ENCODE measurements at regions not wholly inside any gene's neighbourhood (a gene's known extent, or its start where the extent isn't known, plus 50 kb on each side); places are given as distances from the start of the nearest gene placed in this dataset.

DNA sequence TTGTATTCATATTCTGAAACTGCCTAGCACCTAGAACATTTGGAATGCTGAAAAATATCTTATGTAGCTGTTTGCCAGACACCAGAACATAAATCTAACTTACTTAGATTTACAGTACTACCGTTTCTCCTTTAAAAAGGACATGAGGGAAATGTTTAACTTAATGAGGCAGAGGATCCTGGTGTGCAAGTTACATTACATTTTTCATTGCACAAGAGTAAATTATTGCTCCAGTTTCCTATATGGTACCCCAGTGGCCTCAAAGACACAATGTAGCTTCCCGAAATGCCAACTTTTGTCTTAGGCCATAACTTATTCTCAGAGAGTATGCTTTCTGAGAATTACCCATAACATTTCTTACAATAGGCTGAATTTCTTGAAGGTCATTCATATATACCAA, 105.5 kb upstream of the DTNA start:
- Histone ChIP-seq H3K9me3 (replicated peaks in 1 of 2; ENCODE audit: control insufficient read depth in 2 of 2, insufficient read depth in 1 of 2, low read depth in 1 of 2, low read length in 2 of 2) (no peaks in the 10 kb centered on the region), H3K18ac (ENCODE audit: low read length) (no peak overlapping the region), H3K4me1 (ENCODE audit: control insufficient read depth in 2 of 2, insufficient read depth in 1 of 2, low read depth in 1 of 2, low read length in 2 of 2) (no peaks in the 10 kb centered on the region), H3K27me3 (ENCODE audit: control insufficient read depth in 3 of 3, insufficient read depth in 3 of 3, low read depth in 1 of 3, low read length in 3 of 3) (no peaks in the 10 kb centered on the region), H3K4me3 (ENCODE audit: low read length in 2 of 2) (no peak overlapping the region), H3K9ac (ENCODE audit: low read depth, low read length, poor library complexity) (no peak overlapping the region), H3K14ac (ENCODE audit: low read length) (no peak overlapping the region), H2BK5ac (ENCODE audit: low read length) (no peak overlapping the region), H2AFZ (ENCODE audit: low read length) (no peak overlapping the region), H3K4me2 (ENCODE audit: insufficient read depth, low read length, poor library complexity, severe bottlenecking) (no peak overlapping the region), H2AK5ac (ENCODE audit: low read depth, low read length) (no peak overlapping the region), H2BK120ac (ENCODE audit: low read depth, low read length) (no peak overlapping the region), H3K4ac (ENCODE audit: low read length) (no peak overlapping the region), H2BK15ac (ENCODE audit: low read length) (no peak overlapping the region), H3K23ac (ENCODE audit: low read depth, low read length, poor library complexity) (no peak overlapping the region), H2BK12ac (ENCODE audit: low read length) (no peak overlapping the region), H3K27ac (replicated peaks; ENCODE audit: low read length) (no peak overlapping the region), H4K91ac (ENCODE audit: low read depth, low read length, poor library complexity) (no peak overlapping the region), H4K8ac (ENCODE audit: low read depth, low read length) (no peak overlapping the region), H3K79me1 (ENCODE audit: low read depth, low read length) (no peaks in the 10 kb centered on the region), H3K36me3 (replicated peaks in 1 of 2; ENCODE audit: control insufficient read depth in 2 of 2, insufficient read depth in 2 of 2, low read length in 2 of 2) (no peaks in the 10 kb centered on the region)
- no CpG with 5 or more reads among the region's 2 CpGs for WGBS, 2 donors (ENCODE audit: extremely low coverage in 2 of 2, insufficient read length in 2 of 2, insufficient replicate concordance in 1 of 2)
- DNase-seq (ENCODE audit: low spot score) = no peak

DNA sequence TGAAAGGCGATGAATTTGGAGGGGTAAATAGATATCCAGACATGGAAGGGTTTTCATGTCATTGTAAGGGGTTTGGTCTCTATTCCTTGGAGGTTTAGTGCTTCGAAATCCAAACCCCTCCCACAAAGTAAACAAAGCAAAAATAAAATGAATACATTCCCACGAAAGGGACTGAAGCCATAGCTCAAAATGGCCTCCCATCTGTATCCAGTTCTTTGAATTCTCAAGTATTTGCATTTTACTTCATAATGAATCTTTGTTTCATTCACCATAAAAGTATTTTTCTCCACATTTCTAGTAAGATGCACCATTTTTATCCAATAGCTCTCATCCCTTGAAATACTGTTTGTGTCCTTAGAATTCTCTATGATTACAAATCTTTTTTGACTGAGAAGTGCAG, 103.2 kb upstream of the DTNA start:
- Histone ChIP-seq H3K27ac (replicated peaks; ENCODE audit: low read length) (no peak overlapping the region), H2BK120ac (ENCODE audit: low read depth, low read length) (no peak overlapping the region), H2BK5ac (ENCODE audit: low read length) (no peak overlapping the region), H3K4me3 (ENCODE audit: low read length in 2 of 2) (no peak overlapping the region), H3K4me1 (ENCODE audit: control insufficient read depth in 2 of 2, insufficient read depth in 1 of 2, low read depth in 1 of 2, low read length in 2 of 2) (no peaks in the 10 kb centered on the region), H3K79me1 (ENCODE audit: low read depth, low read length) (no peaks in the 10 kb centered on the region), H3K23ac (ENCODE audit: low read depth, low read length, poor library complexity) (no peak overlapping the region), H3K14ac (ENCODE audit: low read length) (no peak overlapping the region), H3K4me2 (ENCODE audit: insufficient read depth, low read length, poor library complexity, severe bottlenecking) (no peak overlapping the region), H3K9me3 (replicated peaks in 1 of 2; ENCODE audit: control insufficient read depth in 2 of 2, insufficient read depth in 1 of 2, low read depth in 1 of 2, low read length in 2 of 2) (no peaks in the 10 kb centered on the region), H3K9ac (ENCODE audit: low read depth, low read length, poor library complexity) (no peak overlapping the region), H3K18ac (ENCODE audit: low read length) (no peak overlapping the region), H4K8ac (ENCODE audit: low read depth, low read length) (no peak overlapping the region), H2AK5ac (ENCODE audit: low read depth, low read length) (no peak overlapping the region), H2BK15ac (ENCODE audit: low read length) (no peak overlapping the region), H3K4ac (ENCODE audit: low read length) (no peak overlapping the region), H2BK12ac (ENCODE audit: low read length) (no peak overlapping the region), H3K36me3 (replicated peaks in 1 of 2; ENCODE audit: control insufficient read depth in 2 of 2, insufficient read depth in 2 of 2, low read length in 2 of 2) (no peaks in the 10 kb centered on the region), H4K91ac (ENCODE audit: low read depth, low read length, poor library complexity) (no peak overlapping the region), H3K27me3 (ENCODE audit: control insufficient read depth in 3 of 3, insufficient read depth in 3 of 3, low read depth in 1 of 3, low read length in 3 of 3) (no peaks in the 10 kb centered on the region), H2AFZ (ENCODE audit: low read length) (no peak overlapping the region)
- no CpG with 5 or more reads among the region's 3 CpGs for WGBS, 2 donors (ENCODE audit: extremely low coverage in 2 of 2, insufficient read length in 2 of 2, insufficient replicate concordance in 1 of 2)
- no peak for DNase-seq (ENCODE audit: low spot score)

DNA sequence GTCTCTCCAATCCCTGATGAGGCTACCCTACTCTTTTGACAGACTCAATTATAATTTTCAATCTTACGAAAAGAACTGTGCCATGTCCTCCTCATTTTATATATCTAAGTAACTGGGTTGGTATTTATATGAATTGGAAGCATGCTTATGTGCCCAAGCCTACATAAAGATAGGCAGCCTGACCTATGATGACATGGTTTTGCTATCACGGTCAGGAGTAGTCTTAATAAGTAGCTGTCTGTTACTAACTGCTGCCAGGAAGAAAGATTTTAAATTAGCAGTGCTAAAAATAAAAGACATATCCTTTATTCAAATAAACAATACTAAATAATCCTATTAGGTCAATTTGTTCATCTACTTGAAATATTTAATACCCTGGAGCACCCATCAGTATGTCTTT, 102.0 kb upstream of the DTNA start:
- Histone ChIP-seq H3K23ac (ENCODE audit: low read depth, low read length, poor library complexity) (no peak overlapping the region), H3K18ac (ENCODE audit: low read length) (no peak overlapping the region), H3K4ac (ENCODE audit: low read length) (no peak overlapping the region), H3K27ac (replicated peaks; ENCODE audit: low read length) (no peak overlapping the region), H3K36me3 (replicated peaks in 1 of 2; ENCODE audit: control insufficient read depth in 2 of 2, insufficient read depth in 2 of 2, low read length in 2 of 2) (no peaks in the 10 kb centered on the region), H4K8ac (ENCODE audit: low read depth, low read length) (no peak overlapping the region), H4K91ac (ENCODE audit: low read depth, low read length, poor library complexity) (no peak overlapping the region), H3K9ac (ENCODE audit: low read depth, low read length, poor library complexity) (no peak overlapping the region), H3K4me1 (ENCODE audit: control insufficient read depth in 2 of 2, insufficient read depth in 1 of 2, low read depth in 1 of 2, low read length in 2 of 2) (no peaks in the 10 kb centered on the region), H2BK120ac (ENCODE audit: low read depth, low read length) (no peak overlapping the region), H2BK5ac (ENCODE audit: low read length) (no peak overlapping the region), H2BK12ac (ENCODE audit: low read length) (no peak overlapping the region), H3K4me2 (ENCODE audit: insufficient read depth, low read length, poor library complexity, severe bottlenecking) (no peak overlapping the region), H3K79me1 (ENCODE audit: low read depth, low read length) (no peaks in the 10 kb centered on the region), H3K14ac (ENCODE audit: low read length) (no peak overlapping the region), H2AFZ (ENCODE audit: low read length) (no peak overlapping the region), H3K4me3 (ENCODE audit: low read length in 2 of 2) (no peak overlapping the region), H2AK5ac (ENCODE audit: low read depth, low read length) (no peak overlapping the region), H3K9me3 (replicated peaks in 1 of 2; ENCODE audit: control insufficient read depth in 2 of 2, insufficient read depth in 1 of 2, low read depth in 1 of 2, low read length in 2 of 2) (peaks cover 0 to 2% of the 10 kb centered on the region in 2 donors), H3K27me3 (ENCODE audit: control insufficient read depth in 3 of 3, insufficient read depth in 3 of 3, low read depth in 1 of 3, low read length in 3 of 3) (no peaks in the 10 kb centered on the region), H2BK15ac (ENCODE audit: low read length) (no peak overlapping the region)
- no CpG with 5 or more reads among the region's 2 CpGs for WGBS, 2 donors (ENCODE audit: extremely low coverage in 2 of 2, insufficient read length in 2 of 2, insufficient replicate concordance in 1 of 2)
- DNase-seq (ENCODE audit: low spot score) = no peak

DNA sequence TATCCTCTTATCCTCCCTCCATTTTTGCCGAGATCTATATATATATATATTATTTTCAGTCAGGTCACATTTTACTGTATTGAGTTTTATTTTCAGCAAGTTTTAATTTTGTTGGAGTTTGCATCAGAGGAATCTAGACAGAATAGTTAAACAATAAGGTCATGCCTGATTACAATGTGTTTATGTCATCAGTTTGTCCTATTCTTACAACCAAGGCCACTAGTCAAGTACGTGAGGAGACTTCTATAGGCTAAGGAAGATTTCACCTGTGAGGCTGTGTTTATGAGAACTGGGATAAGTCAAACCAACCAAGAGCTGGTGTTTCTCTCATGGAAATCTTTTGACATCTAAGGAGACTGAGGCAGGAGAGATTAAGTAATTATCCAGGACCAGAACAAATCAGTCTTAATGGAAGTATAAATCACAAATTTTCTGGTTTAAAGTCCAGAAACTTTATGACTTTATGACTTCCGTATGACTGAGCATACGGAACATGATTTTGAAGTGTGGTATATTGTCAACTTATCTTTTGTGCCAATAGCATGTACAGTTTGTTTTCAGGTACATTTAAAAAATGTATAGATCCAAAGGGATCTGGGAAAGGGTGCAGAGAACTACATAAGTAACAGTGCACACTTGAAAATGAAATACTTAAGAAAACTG, 100.0 kb upstream of the DTNA start:
- H2BK15ac ChIP-seq (ENCODE audit: low read length) = no peak overlapping the region
- no peak for DNase-seq (ENCODE audit: low spot score)
- H3K9me3 ChIP-seq (replicated peaks in 1 of 2; ENCODE audit: control insufficient read depth in 2 of 2, insufficient read depth in 1 of 2, low read depth in 1 of 2, low read length in 2 of 2) = peaks cover 0 to 2% of the 10 kb centered on the region in 2 donors
- no peak overlapping the region for H2AFZ ChIP-seq (ENCODE audit: low read length)
- no peak overlapping the region for H3K4me3 ChIP-seq (ENCODE audit: low read length in 2 of 2)
- no CpG with 5 or more reads among the region's 4 CpGs for WGBS, 2 donors (ENCODE audit: extremely low coverage in 2 of 2, insufficient read length in 2 of 2, insufficient replicate concordance in 1 of 2)
- no peak overlapping the region for H3K4ac ChIP-seq (ENCODE audit: low read length)
- no peaks in the 10 kb centered on the region for H3K27me3 ChIP-seq (ENCODE audit: control insufficient read depth in 3 of 3, insufficient read depth in 3 of 3, low read depth in 1 of 3, low read length in 3 of 3)
- no peak overlapping the region for H4K91ac ChIP-seq (ENCODE audit: low read depth, low read length, poor library complexity)
- no peak overlapping the region for H3K27ac ChIP-seq (replicated peaks; ENCODE audit: low read length)
- no peak overlapping the region for H2BK5ac ChIP-seq (ENCODE audit: low read length)
- no peaks in the 10 kb centered on the region for H3K36me3 ChIP-seq (replicated peaks in 1 of 2; ENCODE audit: control insufficient read depth in 2 of 2, insufficient read depth in 2 of 2, low read length in 2 of 2)
- no peak overlapping the region for H3K18ac ChIP-seq (ENCODE audit: low read length)
- H3K9ac ChIP-seq (ENCODE audit: low read depth, low read length, poor library complexity) = no peak overlapping the region
- H3K79me1 ChIP-seq (ENCODE audit: low read depth, low read length) = no peaks in the 10 kb centered on the region
- no peak overlapping the region for H3K14ac ChIP-seq (ENCODE audit: low read length)
- H4K8ac ChIP-seq (ENCODE audit: low read depth, low read length) = no peak overlapping the region
- no peak overlapping the region for H2AK5ac ChIP-seq (ENCODE audit: low read depth, low read length)
- H2BK12ac ChIP-seq (ENCODE audit: low read length) = no peak overlapping the region
- no peaks in the 10 kb centered on the region for H3K4me1 ChIP-seq (ENCODE audit: control insufficient read depth in 2 of 2, insufficient read depth in 1 of 2, low read depth in 1 of 2, low read length in 2 of 2)
- no peak overlapping the region for H2BK120ac ChIP-seq (ENCODE audit: low read depth, low read length)
- H3K4me2 ChIP-seq (ENCODE audit: insufficient read depth, low read length, poor library complexity, severe bottlenecking) = no peak overlapping the region
- no peak overlapping the region for H3K23ac ChIP-seq (ENCODE audit: low read depth, low read length, poor library complexity)

Measured in neuronal stem cell (in vitro differentiated cells).